HEK293 (cell line): ENCODE measurements at regions not wholly inside any gene's neighbourhood (a gene's known extent, or its start where the extent isn't known, plus 50 kb on each side); places are given as distances from the start of the nearest gene placed in this dataset.
"Not testable (repeated sequence)": the region's sequence is repeated elsewhere in the genome, so short reads cannot be mapped to it uniquely, and the experiment has no call there.

ENCODE experiments used
- BCL11A ChIP-seq: fragments of 450-650 bp; formaldehyde crosslinking; IDR thresholded peaks from 2 replicates; pipeline ENCODE4 v1.5.1; 2016; ENCODE audit warnings: low read depth, missing biosample characterization, missing genetic modification characterization
- CTCF ChIP-seq: fragments of 450-650 bp; formaldehyde crosslinking; IDR thresholded peaks from 2 replicates; pipeline ENCODE4 v1.5.1; 2016; ENCODE audit warnings: missing biosample characterization, missing genetic modification characterization
- PRDM1 ChIP-seq: fragments of 450-650 bp; formaldehyde crosslinking; IDR thresholded peaks from 2 replicates; pipeline ENCODE4; 2016; ENCODE audit warnings: missing biosample characterization, missing genetic modification characterization
- PRDM4 ChIP-seq: fragments of 450-650 bp; formaldehyde crosslinking; IDR thresholded peaks from 2 replicates; pipeline ENCODE4 v1.5.1; 2017; ENCODE audit warnings: missing biosample characterization, missing genetic modification characterization
- ZNF174 ChIP-seq: fragments of 450-650 bp; formaldehyde crosslinking; IDR thresholded peaks from 2 replicates; pipeline ENCODE4 v1.5.0; 2017; ENCODE audit warnings: missing biosample characterization, mild to moderate bottlenecking, missing genetic modification characterization
- ZNF639 ChIP-seq: fragments of 450-650 bp; formaldehyde crosslinking; IDR thresholded peaks from 2 replicates; pipeline ENCODE4 v1.5.1; 2016; ENCODE audit warnings: missing biosample characterization, missing genetic modification characterization
- ZNF701 ChIP-seq: fragments of 450-650 bp; formaldehyde crosslinking; IDR thresholded peaks from 2 replicates; pipeline ENCODE4 v1.5.1; 2016; ENCODE audit warnings: missing biosample characterization, missing genetic modification characterization

- not testable (repeated sequence) for TF ChIP-seq CTCF (tag by site-specific recombination); PRDM4 (tag by site-specific recombination); PRDM1 (tag by site-specific recombination); ZNF639 (tag by site-specific recombination); ZNF174; BCL11A (tag by site-specific recombination); ZNF701
Observed at GRCh38 chr1:79894129-79894528, 887.6 kb upstream of the ADGRL4 start.
